Cardiac muscle cell (in vitro differentiated cells and primary cell): ENCODE measurements at regions not wholly inside any gene's neighbourhood (a gene's known extent, or its start where the extent isn't known, plus 50 kb on each side); places are given as distances from the start of the nearest gene placed in this dataset.

Source experiments
- DNase-seq, 2 donors: peaks; one replicate each; pipeline versions ENCODE4 v3.0.0 to v3.0.0-alpha.2; 2010 to 2017; ENCODE audit warnings: low read depth in 1 of 2, low spot score in 1 of 2
- H3K27ac ChIP-seq: fragments of 200-600 bp; sonication (generic); 2 replicates; pipeline ENCODE4 v1.5.1; 2016
- H3K27me3 ChIP-seq: fragments of 200-600 bp; sonication (generic); 2 replicates; pipeline ENCODE4 v1.6.0; 2016; ENCODE audit warnings: control low read depth
- H3K36me3 ChIP-seq: fragments of 200-600 bp; sonication (generic); 2 replicates; pipeline ENCODE4 v1.5.1; 2016; ENCODE audit warnings: control low read depth
- H3K4me1 ChIP-seq: fragments of 200-600 bp; sonication (generic); 2 replicates; pipeline ENCODE4 v1.8.1; 2017; ENCODE audit warnings: low read depth, mild to moderate bottlenecking, mixed run types
- H3K4me3 ChIP-seq: fragments of 200-600 bp; sonication (generic); 2 replicates; pipeline ENCODE4 v1.5.1; 2016; ENCODE audit warnings: mild to moderate bottlenecking
- H3K9me3 ChIP-seq: fragments of 200-600 bp; sonication (generic); 2 replicates; pipeline ENCODE4 v1.5.1; 2017; ENCODE audit warnings: low read depth, mild to moderate bottlenecking, control low read depth
- TF ChIP-seq, protein P1 (sequence below): IDR thresholded peaks from 2 replicates; pipeline ENCODE4 v1.5.1; 2012; ENCODE audit warnings: low read depth, mild to moderate bottlenecking, low read length

DNA sequence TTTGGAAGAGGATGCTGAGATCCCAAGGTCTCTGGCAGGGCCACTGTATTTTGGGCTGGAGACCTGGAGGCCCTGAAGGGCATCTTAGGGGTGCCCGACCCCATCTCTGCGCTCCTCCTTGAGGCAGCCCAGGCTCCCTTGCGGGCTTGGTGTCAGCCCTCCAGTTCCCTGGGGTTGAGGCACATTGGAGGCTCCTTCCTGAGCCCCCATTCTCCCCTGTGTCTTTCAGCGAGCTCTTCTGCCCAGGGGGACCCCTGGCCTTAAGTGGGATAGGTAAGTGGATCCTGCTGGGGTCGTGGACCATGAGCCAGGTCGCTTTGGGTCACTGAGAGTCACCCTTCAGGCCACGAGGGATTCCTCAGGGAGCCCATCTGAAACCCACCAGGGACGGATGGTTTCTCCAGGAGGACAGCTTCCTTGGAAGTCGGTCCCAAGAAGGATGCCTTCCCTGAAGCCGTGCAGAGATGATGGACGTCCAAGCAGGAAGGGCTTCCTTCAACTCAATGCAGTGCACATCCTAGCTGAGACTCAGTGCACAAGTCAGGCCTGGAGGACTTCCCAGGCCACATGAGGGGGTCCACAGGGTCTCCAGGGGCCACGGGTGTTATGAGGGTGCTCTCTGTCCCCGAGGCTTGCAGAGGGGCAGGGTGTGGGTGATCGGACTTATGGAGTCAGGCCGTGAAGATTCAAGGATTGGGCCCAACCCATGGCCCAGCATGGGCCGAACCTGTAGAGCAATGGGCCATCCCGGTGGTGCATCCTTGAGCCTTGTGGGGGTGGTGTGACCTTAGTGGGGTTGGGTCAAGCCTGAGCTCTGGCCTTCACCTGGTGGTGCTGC lies 224.3 kb downstream of the SNRPN start:
- Histone ChIP-seq H3K27ac (no peak overlapping the region), H3K4me1 (no peaks in the 10 kb centered on the region), H3K27me3 (no peaks in the 10 kb centered on the region), H3K4me3 (no peak overlapping the region), H3K9me3 (no peaks in the 10 kb centered on the region), H3K36me3 (no peaks in the 10 kb centered on the region)
- no peak for DNase-seq
- TF ChIP-seq, protein P1, sequence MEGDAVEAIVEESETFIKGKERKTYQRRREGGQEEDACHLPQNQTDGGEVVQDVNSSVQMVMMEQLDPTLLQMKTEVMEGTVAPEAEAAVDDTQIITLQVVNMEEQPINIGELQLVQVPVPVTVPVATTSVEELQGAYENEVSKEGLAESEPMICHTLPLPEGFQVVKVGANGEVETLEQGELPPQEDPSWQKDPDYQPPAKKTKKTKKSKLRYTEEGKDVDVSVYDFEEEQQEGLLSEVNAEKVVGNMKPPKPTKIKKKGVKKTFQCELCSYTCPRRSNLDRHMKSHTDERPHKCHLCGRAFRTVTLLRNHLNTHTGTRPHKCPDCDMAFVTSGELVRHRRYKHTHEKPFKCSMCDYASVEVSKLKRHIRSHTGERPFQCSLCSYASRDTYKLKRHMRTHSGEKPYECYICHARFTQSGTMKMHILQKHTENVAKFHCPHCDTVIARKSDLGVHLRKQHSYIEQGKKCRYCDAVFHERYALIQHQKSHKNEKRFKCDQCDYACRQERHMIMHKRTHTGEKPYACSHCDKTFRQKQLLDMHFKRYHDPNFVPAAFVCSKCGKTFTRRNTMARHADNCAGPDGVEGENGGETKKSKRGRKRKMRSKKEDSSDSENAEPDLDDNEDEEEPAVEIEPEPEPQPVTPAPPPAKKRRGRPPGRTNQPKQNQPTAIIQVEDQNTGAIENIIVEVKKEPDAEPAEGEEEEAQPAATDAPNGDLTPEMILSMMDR = no peak

DNA sequence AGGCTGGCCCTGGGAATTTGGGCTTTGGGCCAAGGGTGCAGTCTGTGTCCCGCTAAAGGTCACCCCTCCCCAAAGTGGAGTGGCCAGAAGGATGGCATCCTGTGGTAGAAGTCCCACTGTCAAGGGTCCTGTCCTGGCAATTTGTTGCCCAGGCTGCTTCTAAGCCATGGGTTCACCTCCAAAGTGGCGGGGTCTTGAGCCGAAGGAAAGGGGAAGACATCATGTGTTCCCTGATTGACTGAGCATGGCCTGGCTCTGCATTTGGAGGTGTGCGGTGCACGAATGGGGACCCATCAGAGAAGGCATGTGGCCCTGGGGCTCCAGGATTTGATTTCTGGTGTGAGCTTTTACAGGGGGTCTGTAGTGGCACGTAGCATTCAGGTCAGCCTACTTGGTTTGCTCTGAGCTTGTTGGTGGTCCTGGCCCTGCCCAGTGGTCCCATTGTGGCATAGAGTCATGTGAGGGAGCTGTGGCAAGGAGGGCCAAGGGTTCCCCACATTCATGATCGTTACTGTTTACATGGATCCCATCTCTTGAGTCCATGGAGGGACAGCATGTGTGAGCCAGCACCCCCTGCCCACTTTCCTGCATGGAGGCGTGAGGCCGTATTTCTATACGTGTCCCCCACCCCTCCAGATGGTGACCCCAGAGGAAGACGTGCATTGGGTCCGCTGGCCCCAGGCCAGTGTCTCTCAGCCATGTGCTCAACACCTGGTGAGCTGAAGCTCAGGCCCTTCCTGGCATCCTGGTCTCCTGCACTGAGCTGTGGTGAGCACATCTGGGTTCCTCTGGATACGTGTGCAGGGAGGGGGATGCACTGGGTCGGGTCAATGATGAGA lies 225.1 kb downstream of the SNRPN start:
- TF ChIP-seq, protein P1 = no peak
- no peak overlapping the region for H3K4me3 ChIP-seq
- H3K4me1 ChIP-seq = no peaks in the 10 kb centered on the region
- H3K27me3 ChIP-seq = no peaks in the 10 kb centered on the region
- no peaks in the 10 kb centered on the region for H3K36me3 ChIP-seq
- H3K27ac ChIP-seq = no peak overlapping the region
- no peak for DNase-seq
- H3K9me3 ChIP-seq = no peaks in the 10 kb centered on the region

DNA sequence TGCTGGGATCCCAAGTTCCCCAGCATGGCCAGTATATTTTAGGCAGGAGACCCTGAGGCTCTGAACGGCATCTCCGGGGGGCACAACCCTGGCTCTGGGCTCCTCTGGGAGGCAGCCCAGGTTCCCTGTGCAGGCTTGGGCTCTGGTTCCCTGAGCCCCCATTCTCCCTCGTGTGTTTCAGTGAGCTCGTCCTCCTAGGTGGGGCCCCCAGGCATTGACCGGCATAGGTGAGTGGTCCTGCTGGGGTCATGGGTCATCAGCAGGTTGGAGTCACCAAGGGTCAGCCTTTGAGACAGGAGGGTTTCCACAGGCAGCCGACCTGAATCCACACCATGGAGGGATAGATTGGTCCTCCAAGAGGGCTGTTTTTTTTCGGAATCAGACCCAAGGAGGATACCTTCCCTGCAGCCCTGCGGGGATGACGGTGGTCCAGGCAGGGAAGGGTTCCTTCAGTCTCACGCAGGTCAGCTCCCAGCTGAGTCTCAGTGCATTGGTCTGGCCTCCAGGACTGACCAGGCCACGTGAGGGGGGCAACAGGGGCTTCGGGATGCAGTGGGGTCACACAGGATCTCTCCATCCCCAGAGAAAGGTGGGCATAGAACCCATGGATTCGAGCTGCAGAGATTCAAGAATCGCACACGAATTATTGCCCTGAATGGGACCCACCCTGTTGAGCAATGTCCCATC lies 226.0 kb downstream of the SNRPN start:
- no peak overlapping the region for H3K4me3 ChIP-seq
- no peaks in the 10 kb centered on the region for H3K4me1 ChIP-seq
- TF ChIP-seq, protein P1 = no peak
- no peaks in the 10 kb centered on the region for H3K27me3 ChIP-seq
- H3K27ac ChIP-seq = no peak overlapping the region
- no peaks in the 10 kb centered on the region for H3K9me3 ChIP-seq
- no peak for DNase-seq
- H3K36me3 ChIP-seq = no peaks in the 10 kb centered on the region

DNA sequence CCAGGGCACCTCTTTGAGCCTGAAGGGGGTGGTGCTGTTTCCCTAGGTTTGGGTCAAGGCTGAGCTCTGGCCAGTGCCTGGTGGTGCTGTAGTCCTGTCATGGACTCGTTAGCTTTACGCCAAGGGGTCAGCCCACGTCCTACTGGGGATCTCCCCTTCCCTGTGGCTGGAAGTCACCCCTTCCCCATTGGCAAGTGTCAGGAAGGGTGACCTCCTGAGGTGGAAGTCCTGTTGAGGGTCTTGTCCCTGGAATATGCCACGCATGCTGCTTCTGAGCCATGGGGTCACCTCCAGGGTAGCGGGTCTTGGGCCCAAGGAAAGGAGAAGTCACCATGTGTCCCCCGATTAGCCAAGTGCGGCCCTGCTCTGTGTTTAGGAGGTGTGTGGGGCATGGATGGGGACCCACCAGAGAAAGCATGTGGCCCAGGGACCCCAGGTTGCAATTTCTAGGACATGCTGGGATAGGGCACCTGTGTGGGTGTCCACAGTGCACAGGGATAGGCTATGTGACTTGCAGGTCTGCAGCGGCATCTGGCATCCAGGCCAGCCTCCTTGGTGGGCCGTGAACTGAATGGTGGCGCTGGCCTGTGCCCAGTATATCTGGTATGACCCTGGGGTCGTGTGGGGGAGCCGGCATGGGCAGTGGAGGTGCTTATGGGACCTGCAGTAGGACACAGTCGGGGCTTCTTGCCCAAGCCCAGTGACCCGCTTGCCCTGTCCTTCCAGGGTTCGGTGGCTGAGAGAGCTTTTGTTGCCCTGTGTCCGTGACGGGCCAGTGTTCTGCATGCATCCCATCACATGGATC lies 226.7 kb downstream of the SNRPN start:
- Histone ChIP-seq H3K36me3 (no peaks in the 10 kb centered on the region), H3K4me1 (no peaks in the 10 kb centered on the region), H3K4me3 (no peak overlapping the region), H3K27me3 (no peaks in the 10 kb centered on the region), H3K9me3 (no peaks in the 10 kb centered on the region), H3K27ac (no peak overlapping the region)
- TF ChIP-seq, protein P1 = no peak
- DNase-seq = no peak

DNA sequence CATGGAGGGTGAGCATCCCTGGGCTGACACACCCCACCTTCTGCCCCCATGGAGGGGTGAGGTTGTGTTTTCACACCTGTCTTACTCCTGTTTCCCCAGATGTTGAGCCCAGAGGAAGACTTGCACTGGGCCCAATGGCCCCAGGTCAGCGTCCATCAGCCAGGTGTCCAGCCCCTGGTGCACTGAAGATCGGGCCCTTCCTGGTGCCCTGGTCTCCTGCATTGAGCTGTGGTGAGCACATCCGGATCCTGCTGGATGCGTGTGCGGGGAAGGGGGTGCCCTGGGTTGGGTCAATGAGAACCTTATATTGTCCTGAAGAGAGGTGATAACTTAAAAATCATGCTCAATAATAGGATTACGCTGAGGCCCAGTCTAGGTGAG lies 227.3 kb downstream of the SNRPN start:
- Histone ChIP-seq H3K4me3 (no peak overlapping the region), H3K36me3 (no peaks in the 10 kb centered on the region), H3K9me3 (no peaks in the 10 kb centered on the region), H3K4me1 (no peaks in the 10 kb centered on the region), H3K27me3 (no peaks in the 10 kb centered on the region), H3K27ac (no peak overlapping the region)
- TF ChIP-seq, protein P1 = no peak
- no peak for DNase-seq
